ENCODE measurements at regions not wholly inside any gene's neighbourhood (a gene's known extent, or its start where the extent isn't known, plus 50 kb on each side); places are given as distances from the start of the nearest gene placed in this dataset.

DNA sequence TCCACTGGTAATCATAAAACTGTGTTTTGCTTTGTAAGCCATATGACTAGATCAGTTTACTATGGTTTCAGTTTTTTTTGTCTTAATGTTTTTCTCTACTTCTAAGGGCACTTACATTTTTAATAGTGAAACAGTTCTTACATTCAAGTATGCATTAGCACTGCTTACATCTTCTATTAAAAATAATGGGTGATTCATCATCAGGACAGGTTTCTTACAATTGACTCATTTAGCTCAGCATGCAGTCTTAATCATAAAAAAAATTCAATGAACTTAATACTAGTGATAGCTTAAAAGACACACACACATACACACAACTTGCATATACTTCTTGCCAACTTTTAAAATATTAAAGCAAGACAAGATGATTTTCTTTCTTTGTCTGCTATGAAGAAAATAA, 845.7 kb upstream of the USP15 start:
- TF ChIP-seq FOXJ3 (CRISPR knock-in tag; IDR thresholded peaks at IDR 0.05; ENCODE audit: borderline replicate concordance): no peak
- TF ChIP-seq, protein P1, sequence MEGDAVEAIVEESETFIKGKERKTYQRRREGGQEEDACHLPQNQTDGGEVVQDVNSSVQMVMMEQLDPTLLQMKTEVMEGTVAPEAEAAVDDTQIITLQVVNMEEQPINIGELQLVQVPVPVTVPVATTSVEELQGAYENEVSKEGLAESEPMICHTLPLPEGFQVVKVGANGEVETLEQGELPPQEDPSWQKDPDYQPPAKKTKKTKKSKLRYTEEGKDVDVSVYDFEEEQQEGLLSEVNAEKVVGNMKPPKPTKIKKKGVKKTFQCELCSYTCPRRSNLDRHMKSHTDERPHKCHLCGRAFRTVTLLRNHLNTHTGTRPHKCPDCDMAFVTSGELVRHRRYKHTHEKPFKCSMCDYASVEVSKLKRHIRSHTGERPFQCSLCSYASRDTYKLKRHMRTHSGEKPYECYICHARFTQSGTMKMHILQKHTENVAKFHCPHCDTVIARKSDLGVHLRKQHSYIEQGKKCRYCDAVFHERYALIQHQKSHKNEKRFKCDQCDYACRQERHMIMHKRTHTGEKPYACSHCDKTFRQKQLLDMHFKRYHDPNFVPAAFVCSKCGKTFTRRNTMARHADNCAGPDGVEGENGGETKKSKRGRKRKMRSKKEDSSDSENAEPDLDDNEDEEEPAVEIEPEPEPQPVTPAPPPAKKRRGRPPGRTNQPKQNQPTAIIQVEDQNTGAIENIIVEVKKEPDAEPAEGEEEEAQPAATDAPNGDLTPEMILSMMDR (IDR thresholded peaks at IDR 0.05): no peak
- TF ChIP-seq ZNF317 (CRISPR knock-in tag; IDR thresholded peaks at IDR 0.05; ENCODE audit: borderline replicate concordance, low read depth): no peak
- no peak for TF ChIP-seq SP1 (CRISPR knock-in tag; conservative IDR thresholded peaks at IDR 0.05)
- TF ChIP-seq, protein P2, sequence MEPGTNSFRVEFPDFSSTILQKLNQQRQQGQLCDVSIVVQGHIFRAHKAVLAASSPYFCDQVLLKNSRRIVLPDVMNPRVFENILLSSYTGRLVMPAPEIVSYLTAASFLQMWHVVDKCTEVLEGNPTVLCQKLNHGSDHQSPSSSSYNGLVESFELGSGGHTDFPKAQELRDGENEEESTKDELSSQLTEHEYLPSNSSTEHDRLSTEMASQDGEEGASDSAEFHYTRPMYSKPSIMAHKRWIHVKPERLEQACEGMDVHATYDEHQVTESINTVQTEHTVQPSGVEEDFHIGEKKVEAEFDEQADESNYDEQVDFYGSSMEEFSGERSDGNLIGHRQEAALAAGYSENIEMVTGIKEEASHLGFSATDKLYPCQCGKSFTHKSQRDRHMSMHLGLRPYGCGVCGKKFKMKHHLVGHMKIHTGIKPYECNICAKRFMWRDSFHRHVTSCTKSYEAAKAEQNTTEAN (CRISPR knock-in tag; IDR thresholded peaks at IDR 0.05): no peak
- no peak for TF ChIP-seq ZNF396 (CRISPR knock-in tag; IDR thresholded peaks at IDR 0.05; ENCODE audit: borderline replicate concordance)
- no peak for TF ChIP-seq JUN (CRISPR knock-in tag; IDR thresholded peaks at IDR 0.05)
